Endothelial cell (in vitro differentiated cells): ENCODE measurements at regions not wholly inside any gene's neighbourhood (a gene's known extent, or its start where the extent isn't known, plus 50 kb on each side); places are given as distances from the start of the nearest gene placed in this dataset.

Experiments
- DNase-seq: peaks from one replicate; pipeline ENCODE4 v3.0.0; 2021; ENCODE audit warnings: low spot score
- H3K27ac Mint-ChIP-seq: one replicate; pipeline ENCODE4 v1.8.0; 2021; ENCODE audit warnings: mixed read lengths, inconsistent platforms; ENCODE audit not compliant: unreplicated experiment
- H3K27me3 Mint-ChIP-seq: one replicate; pipeline ENCODE4 v1.8.0; 2021; ENCODE audit warnings: mild to moderate bottlenecking, moderate library complexity, mixed read lengths, inconsistent platforms; ENCODE audit not compliant: unreplicated experiment
- H3K36me3 Mint-ChIP-seq: one replicate; pipeline ENCODE4 v1.8.0; 2021; ENCODE audit warnings: mild to moderate bottlenecking, low read depth, mixed read lengths, inconsistent platforms; ENCODE audit not compliant: unreplicated experiment
- H3K4me1 Mint-ChIP-seq: one replicate; pipeline ENCODE4 v1.8.0; 2021; ENCODE audit warnings: mild to moderate bottlenecking, mixed read lengths, inconsistent platforms; ENCODE audit not compliant: unreplicated experiment
- H3K4me3 Mint-ChIP-seq: one replicate; pipeline ENCODE4 v1.8.0; 2021; ENCODE audit warnings: mild to moderate bottlenecking, mixed read lengths, inconsistent platforms; ENCODE audit not compliant: unreplicated experiment
- H3K9me3 Mint-ChIP-seq: one replicate; pipeline ENCODE4 v1.8.0; 2021; ENCODE audit warnings: mixed read lengths, inconsistent platforms; ENCODE audit not compliant: unreplicated experiment
- TF ChIP-seq, protein P1 (sequence below): fragments of 200-600 bp; sonication (generic); IDR thresholded peaks from one replicate; pipeline ENCODE4 v1.5.0; 2021; ENCODE audit warnings: antibody characterized with exemption; ENCODE audit not compliant: unreplicated experiment

DNA sequence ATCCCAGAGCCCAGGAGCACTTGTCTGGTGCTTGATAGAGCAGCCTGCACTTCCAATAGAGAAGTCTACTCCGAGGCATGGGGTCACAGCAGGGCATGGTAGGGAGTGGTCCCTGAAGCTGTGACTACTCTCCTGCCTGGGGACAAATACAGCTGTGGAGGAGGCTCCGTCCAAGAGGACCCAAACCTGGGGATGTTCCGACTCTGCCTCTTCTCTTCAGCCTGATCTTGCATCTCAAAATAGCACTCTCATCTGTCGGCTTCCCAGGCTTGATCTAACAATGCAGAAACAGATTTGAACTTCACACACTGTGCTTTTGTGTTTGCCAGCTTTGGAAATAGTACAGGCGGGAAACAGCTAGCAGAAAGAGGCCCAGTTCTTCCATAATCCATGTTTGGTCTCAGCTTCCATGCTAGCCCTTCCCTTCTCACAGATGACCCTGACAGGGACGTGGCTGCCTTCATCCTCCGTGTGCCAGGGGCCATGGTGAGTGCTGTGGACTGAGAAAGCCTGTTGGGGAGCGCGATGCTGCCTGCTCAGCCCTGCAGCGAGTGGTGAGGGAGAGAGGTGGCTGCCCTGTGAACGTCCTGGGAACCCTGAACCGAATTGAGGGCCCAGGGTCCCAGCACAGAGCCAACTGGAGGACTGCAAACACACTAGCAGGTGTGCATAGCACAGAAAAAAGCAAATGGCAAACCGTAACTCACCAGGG, 150.3 kb upstream of the GPR12 start:
- Mint-ChIP-seq H3K27me3 (no peaks in the 10 kb centered on the region), H3K9me3 (no peaks in the 10 kb centered on the region), H3K4me3 (no peak overlapping the region), H3K36me3 (no peaks in the 10 kb centered on the region), H3K4me1 (no peaks in the 10 kb centered on the region), H3K27ac (no peak overlapping the region)
- TF ChIP-seq, protein P1, sequence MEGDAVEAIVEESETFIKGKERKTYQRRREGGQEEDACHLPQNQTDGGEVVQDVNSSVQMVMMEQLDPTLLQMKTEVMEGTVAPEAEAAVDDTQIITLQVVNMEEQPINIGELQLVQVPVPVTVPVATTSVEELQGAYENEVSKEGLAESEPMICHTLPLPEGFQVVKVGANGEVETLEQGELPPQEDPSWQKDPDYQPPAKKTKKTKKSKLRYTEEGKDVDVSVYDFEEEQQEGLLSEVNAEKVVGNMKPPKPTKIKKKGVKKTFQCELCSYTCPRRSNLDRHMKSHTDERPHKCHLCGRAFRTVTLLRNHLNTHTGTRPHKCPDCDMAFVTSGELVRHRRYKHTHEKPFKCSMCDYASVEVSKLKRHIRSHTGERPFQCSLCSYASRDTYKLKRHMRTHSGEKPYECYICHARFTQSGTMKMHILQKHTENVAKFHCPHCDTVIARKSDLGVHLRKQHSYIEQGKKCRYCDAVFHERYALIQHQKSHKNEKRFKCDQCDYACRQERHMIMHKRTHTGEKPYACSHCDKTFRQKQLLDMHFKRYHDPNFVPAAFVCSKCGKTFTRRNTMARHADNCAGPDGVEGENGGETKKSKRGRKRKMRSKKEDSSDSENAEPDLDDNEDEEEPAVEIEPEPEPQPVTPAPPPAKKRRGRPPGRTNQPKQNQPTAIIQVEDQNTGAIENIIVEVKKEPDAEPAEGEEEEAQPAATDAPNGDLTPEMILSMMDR, result no peak
- no peak for DNase-seq

GRCh38 chr13:26909477-26909876, 148.9 kb upstream of the GPR12 start:
- H3K4me1 Mint-ChIP-seq, result no peaks in the 10 kb centered on the region
- H3K27ac Mint-ChIP-seq, result no peak overlapping the region
- no peak overlapping the region for H3K4me3 Mint-ChIP-seq
- H3K36me3 Mint-ChIP-seq, result no peaks in the 10 kb centered on the region
- DNase-seq, result no peak
- TF ChIP-seq, protein P1, result no peak
- H3K27me3 Mint-ChIP-seq, result no peaks in the 10 kb centered on the region
- H3K9me3 Mint-ChIP-seq, result no peaks in the 10 kb centered on the region

- TF ChIP-seq, protein P1, result no peak
- Mint-ChIP-seq H3K4me3 (no peak overlapping the region), H3K36me3 (no peaks in the 10 kb centered on the region), H3K9me3 (no peaks in the 10 kb centered on the region), H3K4me1 (no peaks in the 10 kb centered on the region), H3K27me3 (no peaks in the 10 kb centered on the region), H3K27ac (no peak overlapping the region)
- no peak for DNase-seq
Observed at GRCh38 chr13:26908126-26908525, 147.5 kb upstream of the GPR12 start.

GRCh38 chr13:26899202-26899601, 138.6 kb upstream of the GPR12 start:
- no peak overlapping the region for H3K4me3 Mint-ChIP-seq
- DNase-seq, result no peak
- TF ChIP-seq, protein P1, result no peak
- H3K36me3 Mint-ChIP-seq, result no peaks in the 10 kb centered on the region
- H3K4me1 Mint-ChIP-seq, result peaks cover 4% of the 10 kb centered on the region
- H3K27ac Mint-ChIP-seq, result no peak overlapping the region
- H3K27me3 Mint-ChIP-seq, result peaks cover 2% of the 10 kb centered on the region
- H3K9me3 Mint-ChIP-seq, result no peaks in the 10 kb centered on the region

DNA sequence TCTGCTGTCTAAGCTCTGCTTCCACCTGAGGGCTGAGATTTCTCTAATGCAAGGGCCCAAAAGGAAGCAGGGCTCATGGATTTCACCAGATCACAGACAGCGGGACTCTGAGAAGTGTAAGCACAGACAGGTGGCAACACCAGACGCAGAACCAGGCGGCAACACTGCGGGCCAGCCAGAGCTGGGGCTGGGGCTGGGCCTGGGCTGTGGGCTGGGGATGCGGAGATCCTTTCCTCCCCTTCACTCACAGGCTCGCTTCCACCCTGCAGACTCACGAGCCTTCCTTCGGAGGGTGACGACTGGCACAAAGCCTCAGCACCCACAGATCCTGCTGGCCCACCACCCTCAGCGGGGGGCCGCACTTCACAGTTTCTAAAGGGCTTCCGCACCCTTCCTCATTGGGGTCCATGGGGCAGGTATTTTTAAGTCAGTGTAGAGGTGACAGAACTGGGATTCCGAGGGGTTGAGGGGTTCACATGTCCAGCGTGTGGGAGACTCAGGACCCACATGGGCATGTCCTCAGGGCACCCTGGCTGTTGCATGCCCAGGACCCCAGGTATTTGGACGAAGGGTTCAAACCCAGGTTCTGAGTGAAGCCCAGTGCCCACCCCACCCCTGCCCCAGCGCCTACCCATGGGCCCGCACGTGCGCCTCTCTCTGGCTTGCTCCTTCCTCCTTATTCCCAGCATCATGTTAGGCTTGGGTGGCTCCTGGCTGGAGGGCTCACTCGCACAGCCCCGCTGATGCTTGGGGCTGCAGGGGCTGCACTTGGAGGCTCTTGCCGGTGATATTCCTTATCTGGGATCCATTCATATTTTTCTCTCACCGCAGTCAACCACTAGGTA, 137.3 kb upstream of the GPR12 start:
- Mint-ChIP-seq H3K27me3 (peaks cover 2% of the 10 kb centered on the region), H3K27ac (no peak overlapping the region), H3K36me3 (no peaks in the 10 kb centered on the region), H3K4me1 (peaks cover 4% of the 10 kb centered on the region), H3K9me3 (no peaks in the 10 kb centered on the region), H3K4me3 (no peak overlapping the region)
- TF ChIP-seq, protein P1, result no peak
- DNase-seq, result no peak
